ENCODE measurements at regions not wholly inside any gene's neighbourhood (a gene's known extent, or its start where the extent isn't known, plus 50 kb on each side); places are given as distances from the start of the nearest gene placed in this dataset.

DNA sequence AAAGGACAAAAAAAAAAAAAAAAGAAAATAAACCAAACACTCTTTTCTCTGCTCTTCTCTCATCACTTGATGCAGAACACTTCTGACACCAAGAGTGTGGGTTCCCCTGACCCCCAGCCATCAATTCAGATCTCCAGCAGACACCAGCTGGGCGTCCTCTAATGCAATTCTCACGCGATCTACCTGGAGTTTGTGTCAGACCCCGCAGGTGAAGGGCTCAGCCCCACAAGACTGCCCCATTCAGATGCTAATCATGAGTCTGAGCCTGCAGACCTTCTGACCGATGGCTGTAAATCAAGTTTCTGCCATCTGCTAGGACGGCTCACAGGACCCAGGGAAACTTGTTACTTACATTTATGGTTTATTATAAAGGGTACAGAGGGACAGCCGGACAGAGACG lies 133.6 kb upstream of the C1orf174 start:
- no peak overlapping the region for H2AFZ ChIP-seq (ENCODE audit: low read depth, low read length)
- no peaks in the 10 kb centered on the region for H3K27me3 ChIP-seq (ENCODE audit: insufficient read depth, low read length)
- Mint-ChIP-seq H3K4me1 (ENCODE audit: low read depth, unreplicated experiment) (no peaks in the 10 kb centered on the region), H3K9me3 (ENCODE audit: unreplicated experiment) (peaks cover 7% of the 10 kb centered on the region), H3K4me3 (ENCODE audit: unreplicated experiment) (no peak overlapping the region), H3K36me3 (ENCODE audit: low read depth, unreplicated experiment) (no peaks in the 10 kb centered on the region), H3K27me3 (ENCODE audit: low read depth, unreplicated experiment) (no peaks in the 10 kb centered on the region), H3K27ac (ENCODE audit: unreplicated experiment) (no peak overlapping the region)
- no peaks in the 10 kb centered on the region for H3K4me1 ChIP-seq (ENCODE audit: insufficient read depth, low read length)
- FAIRE-seq, result no peak
- H3K4me3 ChIP-seq (ENCODE audit: insufficient read depth, low read depth, low read length), result no peak overlapping the region
- H3K36me3 ChIP-seq (ENCODE audit: insufficient read depth, low read length), result no peaks in the 10 kb centered on the region
- H3K4me2 ChIP-seq (ENCODE audit: low read length), result no peak overlapping the region
- peaks cover 3% of the 10 kb centered on the region for H3K9me3 ChIP-seq (ENCODE audit: insufficient read depth, low read depth, low read length)
- H3K79me2 ChIP-seq (ENCODE audit: insufficient read depth, low read length), result no peaks in the 10 kb centered on the region
- H4K20me1 ChIP-seq (ENCODE audit: insufficient read depth, low read length), result no peaks in the 10 kb centered on the region
- no peak overlapping the region for H3K27ac ChIP-seq (ENCODE audit: low read depth, low read length)
- H3K9ac ChIP-seq (ENCODE audit: low read length), result no peak overlapping the region
- no peak for DNase-seq (ENCODE audit: low read depth)
- no peak for TF ChIP-seq EZH2 (IDR thresholded peaks at IDR 0.05; ENCODE audit: insufficient read depth, low read length)
- TF ChIP-seq, protein P1, sequence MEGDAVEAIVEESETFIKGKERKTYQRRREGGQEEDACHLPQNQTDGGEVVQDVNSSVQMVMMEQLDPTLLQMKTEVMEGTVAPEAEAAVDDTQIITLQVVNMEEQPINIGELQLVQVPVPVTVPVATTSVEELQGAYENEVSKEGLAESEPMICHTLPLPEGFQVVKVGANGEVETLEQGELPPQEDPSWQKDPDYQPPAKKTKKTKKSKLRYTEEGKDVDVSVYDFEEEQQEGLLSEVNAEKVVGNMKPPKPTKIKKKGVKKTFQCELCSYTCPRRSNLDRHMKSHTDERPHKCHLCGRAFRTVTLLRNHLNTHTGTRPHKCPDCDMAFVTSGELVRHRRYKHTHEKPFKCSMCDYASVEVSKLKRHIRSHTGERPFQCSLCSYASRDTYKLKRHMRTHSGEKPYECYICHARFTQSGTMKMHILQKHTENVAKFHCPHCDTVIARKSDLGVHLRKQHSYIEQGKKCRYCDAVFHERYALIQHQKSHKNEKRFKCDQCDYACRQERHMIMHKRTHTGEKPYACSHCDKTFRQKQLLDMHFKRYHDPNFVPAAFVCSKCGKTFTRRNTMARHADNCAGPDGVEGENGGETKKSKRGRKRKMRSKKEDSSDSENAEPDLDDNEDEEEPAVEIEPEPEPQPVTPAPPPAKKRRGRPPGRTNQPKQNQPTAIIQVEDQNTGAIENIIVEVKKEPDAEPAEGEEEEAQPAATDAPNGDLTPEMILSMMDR (IDR thresholded peaks at IDR 0.05; ENCODE audit: insufficient read depth, low read depth, low read length), result no peak

DNA sequence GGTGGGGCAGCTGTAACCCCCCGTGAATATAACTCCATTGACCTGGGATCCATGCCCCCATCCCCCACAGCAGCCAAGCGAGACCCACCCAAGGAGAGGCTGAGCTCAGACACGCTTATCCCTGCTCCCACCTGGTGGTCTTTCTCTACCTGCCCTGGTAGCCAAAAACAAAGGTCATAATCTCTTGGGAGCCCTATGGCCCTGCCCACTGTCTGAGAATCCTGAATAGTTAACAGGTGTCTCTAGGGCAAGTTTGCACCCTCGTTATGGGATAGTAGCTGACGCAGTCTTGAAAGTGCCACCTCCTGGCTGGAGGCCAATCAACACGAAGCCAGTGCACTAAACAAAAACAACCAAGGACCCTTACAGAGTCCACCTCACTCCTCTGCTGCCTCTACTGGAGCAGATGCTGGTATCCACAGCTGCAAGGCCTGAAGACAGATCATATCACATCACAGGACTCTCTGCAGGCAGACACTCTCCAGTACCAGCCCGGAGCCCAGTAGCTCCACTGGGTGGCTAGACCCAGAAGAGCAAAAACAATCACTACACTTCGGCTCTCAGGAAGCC lies 134.3 kb upstream of the C1orf174 start:
- no peaks in the 10 kb centered on the region for H3K4me1 Mint-ChIP-seq (ENCODE audit: low read depth, unreplicated experiment)
- H3K36me3 Mint-ChIP-seq (ENCODE audit: low read depth, unreplicated experiment), result no peaks in the 10 kb centered on the region
- H3K4me3 Mint-ChIP-seq (ENCODE audit: unreplicated experiment), result no peak overlapping the region
- Histone ChIP-seq H3K9me3 (ENCODE audit: insufficient read depth, low read depth, low read length) (peaks cover 3% of the 10 kb centered on the region), H4K20me1 (ENCODE audit: insufficient read depth, low read length) (no peaks in the 10 kb centered on the region), H3K4me1 (ENCODE audit: insufficient read depth, low read length) (no peaks in the 10 kb centered on the region), H3K79me2 (ENCODE audit: insufficient read depth, low read length) (no peaks in the 10 kb centered on the region), H3K4me2 (ENCODE audit: low read length) (no peak overlapping the region), H3K27ac (ENCODE audit: low read depth, low read length) (no peak overlapping the region), H2AFZ (ENCODE audit: low read depth, low read length) (no peak overlapping the region), H3K4me3 (ENCODE audit: insufficient read depth, low read depth, low read length) (no peak overlapping the region), H3K36me3 (ENCODE audit: insufficient read depth, low read length) (no peaks in the 10 kb centered on the region), H3K27me3 (ENCODE audit: insufficient read depth, low read length) (no peaks in the 10 kb centered on the region), H3K9ac (ENCODE audit: low read length) (no peak overlapping the region)
- no peak for FAIRE-seq
- H3K27me3 Mint-ChIP-seq (ENCODE audit: low read depth, unreplicated experiment), result no peaks in the 10 kb centered on the region
- TF ChIP-seq EZH2 (IDR thresholded peaks at IDR 0.05; ENCODE audit: insufficient read depth, low read length), result no peak
- TF ChIP-seq, protein P1 (IDR thresholded peaks at IDR 0.05; ENCODE audit: insufficient read depth, low read depth, low read length), result no peak
- no peak overlapping the region for H3K27ac Mint-ChIP-seq (ENCODE audit: unreplicated experiment)
- no peak for DNase-seq (ENCODE audit: low read depth)
- H3K9me3 Mint-ChIP-seq (ENCODE audit: unreplicated experiment), result peaks cover 7% of the 10 kb centered on the region

DNA sequence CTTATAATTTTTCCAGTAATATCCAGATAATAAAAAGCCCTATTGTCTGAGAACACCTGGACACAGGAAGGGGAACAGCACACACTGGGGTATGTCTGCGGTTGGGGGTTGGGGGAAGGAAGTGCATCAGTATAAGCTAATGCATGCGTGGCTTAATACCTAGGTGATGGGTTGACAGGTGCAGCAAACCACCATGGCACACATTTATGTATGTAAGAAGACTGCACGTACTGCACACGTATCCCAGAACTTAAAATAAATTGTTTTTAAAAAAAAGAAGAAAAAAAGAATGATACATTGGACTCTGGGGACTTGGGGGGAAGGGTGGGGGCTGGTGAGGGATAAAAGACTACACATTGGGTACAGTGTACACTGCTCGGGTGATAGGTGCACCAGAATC lies 144.9 kb upstream of the C1orf174 start:
- Histone ChIP-seq H3K9me3 (ENCODE audit: insufficient read depth, low read depth, low read length) (peaks cover 4% of the 10 kb centered on the region), H3K9ac (ENCODE audit: low read length) (no peak overlapping the region), H2AFZ (ENCODE audit: low read depth, low read length) (no peak overlapping the region), H3K4me2 (ENCODE audit: low read length) (no peak overlapping the region), H3K36me3 (ENCODE audit: insufficient read depth, low read length) (no peaks in the 10 kb centered on the region), H4K20me1 (ENCODE audit: insufficient read depth, low read length) (no peaks in the 10 kb centered on the region), H3K79me2 (ENCODE audit: insufficient read depth, low read length) (no peaks in the 10 kb centered on the region), H3K27ac (ENCODE audit: low read depth, low read length) (no peak overlapping the region), H3K4me1 (ENCODE audit: insufficient read depth, low read length) (no peaks in the 10 kb centered on the region), H3K4me3 (ENCODE audit: insufficient read depth, low read depth, low read length) (no peak overlapping the region), H3K27me3 (ENCODE audit: insufficient read depth, low read length) (no peaks in the 10 kb centered on the region)
- Mint-ChIP-seq H3K27ac (ENCODE audit: unreplicated experiment) (no peak overlapping the region), H3K4me3 (ENCODE audit: unreplicated experiment) (no peak overlapping the region), H3K4me1 (ENCODE audit: low read depth, unreplicated experiment) (no peaks in the 10 kb centered on the region), H3K9me3 (ENCODE audit: unreplicated experiment) (peaks cover 12% of the 10 kb centered on the region), H3K27me3 (ENCODE audit: low read depth, unreplicated experiment) (peaks cover 8% of the 10 kb centered on the region), H3K36me3 (ENCODE audit: low read depth, unreplicated experiment) (no peaks in the 10 kb centered on the region)
- DNase-seq (ENCODE audit: low read depth) (no peak), FAIRE-seq (no peak)
- TF ChIP-seq, protein P1 (IDR thresholded peaks at IDR 0.05; ENCODE audit: insufficient read depth, low read depth, low read length), result no peak
- no peak for TF ChIP-seq EZH2 (IDR thresholded peaks at IDR 0.05; ENCODE audit: insufficient read depth, low read length)
